Esophagus squamous epithelium (tissue), 4 donors: ENCODE measurements at regions not wholly inside any gene's neighbourhood (a gene's known extent, or its start where the extent isn't known, plus 50 kb on each side); places are given as distances from the start of the nearest gene placed in this dataset.

ENCODE experiments used
- POLR2A ChIP-seq, 4 donors: fragments of 450-650 bp; IDR thresholded peaks; one replicate each; pipeline ENCODE4 v1.6.1; 2017; ENCODE audit warnings: antibody characterized with exemption in 4 of 4, mild to moderate bottlenecking in 4 of 4, moderate library complexity in 3 of 4
- TF ChIP-seq, protein P1 (sequence below), 6 experiments: fragments of 450-650 bp in 4 of 6; fragments of 200-600 bp in 2 of 6; sonication (generic) in 2 of 6; IDR thresholded peaks; one replicate each; pipeline ENCODE4 v1.5.1; 2016 to 2019; ENCODE audit warnings: antibody characterized with exemption in 6 of 6, mild to moderate bottlenecking in 4 of 6, moderate library complexity in 4 of 6

DNA sequence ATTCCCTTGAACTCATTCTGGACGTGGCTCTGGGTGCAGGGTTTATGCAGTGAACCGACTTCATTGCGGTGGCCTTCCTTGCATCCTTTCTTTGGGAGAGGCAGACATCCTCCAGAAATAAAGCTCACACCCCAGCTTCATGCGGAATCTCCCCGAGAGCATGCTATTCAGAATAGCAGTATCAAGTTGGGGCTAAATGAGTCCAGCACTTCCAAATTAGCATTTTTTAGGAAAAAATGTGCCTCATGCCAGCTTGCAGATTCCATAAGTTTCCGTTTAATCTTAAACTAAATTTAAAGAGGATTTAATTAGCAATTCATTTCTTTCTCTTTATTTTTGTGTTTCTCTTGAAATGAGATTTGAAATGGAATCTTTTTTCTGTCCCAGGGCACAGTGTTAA, 107.4 kb upstream of the HDAC4 start:
- TF ChIP-seq, protein P1, sequence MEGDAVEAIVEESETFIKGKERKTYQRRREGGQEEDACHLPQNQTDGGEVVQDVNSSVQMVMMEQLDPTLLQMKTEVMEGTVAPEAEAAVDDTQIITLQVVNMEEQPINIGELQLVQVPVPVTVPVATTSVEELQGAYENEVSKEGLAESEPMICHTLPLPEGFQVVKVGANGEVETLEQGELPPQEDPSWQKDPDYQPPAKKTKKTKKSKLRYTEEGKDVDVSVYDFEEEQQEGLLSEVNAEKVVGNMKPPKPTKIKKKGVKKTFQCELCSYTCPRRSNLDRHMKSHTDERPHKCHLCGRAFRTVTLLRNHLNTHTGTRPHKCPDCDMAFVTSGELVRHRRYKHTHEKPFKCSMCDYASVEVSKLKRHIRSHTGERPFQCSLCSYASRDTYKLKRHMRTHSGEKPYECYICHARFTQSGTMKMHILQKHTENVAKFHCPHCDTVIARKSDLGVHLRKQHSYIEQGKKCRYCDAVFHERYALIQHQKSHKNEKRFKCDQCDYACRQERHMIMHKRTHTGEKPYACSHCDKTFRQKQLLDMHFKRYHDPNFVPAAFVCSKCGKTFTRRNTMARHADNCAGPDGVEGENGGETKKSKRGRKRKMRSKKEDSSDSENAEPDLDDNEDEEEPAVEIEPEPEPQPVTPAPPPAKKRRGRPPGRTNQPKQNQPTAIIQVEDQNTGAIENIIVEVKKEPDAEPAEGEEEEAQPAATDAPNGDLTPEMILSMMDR (IDR thresholded peaks at IDR 0.05) = no peak
- TF ChIP-seq POLR2A (IDR thresholded peaks at IDR 0.05) = no peak
